22Rv1 (cell line): ENCODE measurements at regions not wholly inside any gene's neighbourhood (a gene's known extent, or its start where the extent isn't known, plus 50 kb on each side); places are given as distances from the start of the nearest gene placed in this dataset.

Source experiments
- CTCF ChIP-seq: fragments of 450-650 bp; IDR thresholded peaks from 2 replicates; pipeline ENCODE4 v1.5.1; 2017; ENCODE audit warnings: mild to moderate bottlenecking
- ZFX ChIP-seq: fragments of 450-650 bp; IDR thresholded peaks from 2 replicates; pipeline ENCODE4 v1.6.1; 2017; ENCODE audit warnings: antibody characterized with exemption, borderline replicate concordance

GRCh38 chr13:78841358-78841963 is 182.5 kb upstream of the OBI1 start:
- TF ChIP-seq CTCF (no peak), ZFX (no peak)
